GM18867 (cell line): ENCODE measurements at regions not wholly inside any gene's neighbourhood (a gene's known extent, or its start where the extent isn't known, plus 50 kb on each side); places are given as distances from the start of the nearest gene placed in this dataset.

Experiments used
- ATAC-seq: cut with Tn5 transposase; IDR thresholded peaks from one replicate; pipeline ENCODE4 v1.9.1; 2021; ENCODE audit warnings: mild to moderate bottlenecking, moderate library complexity; ENCODE audit not compliant: unreplicated experiment

- no peak for ATAC-seq
Measured at GRCh38 chr2:150601280-150602038, 114.0 kb upstream of the RND3 start.

GRCh38 chr2:150599889-150600288 is 112.4 kb upstream of the RND3 start:
- no peak for ATAC-seq

GRCh38 chr2:150598383-150598782 is 110.9 kb upstream of the RND3 start:
- ATAC-seq = no peak

GRCh38 chr2:150595803-150596470 is 108.5 kb upstream of the RND3 start:
- ATAC-seq = no peak

GRCh38 chr2:150594299-150594698 is 106.8 kb upstream of the RND3 start:
- ATAC-seq = no peak

GRCh38 chr2:150591496-150592285 is 104.2 kb upstream of the RND3 start:
- no peak for ATAC-seq

GRCh38 chr2:150589681-150590080 is 102.2 kb upstream of the RND3 start:
- ATAC-seq = peak; percentile 38

GRCh38 chr2:150588506-150588870 is 101.0 kb upstream of the RND3 start:
- ATAC-seq = no peak

GRCh38 chr2:150587547-150588505 is 100.4 kb upstream of the RND3 start:
- ATAC-seq = no peak

- ATAC-seq = no peak
Measured at GRCh38 chr2:150586858-150587257, 99.4 kb upstream of the RND3 start.

- ATAC-seq = no peak
Measured at GRCh38 chr2:150585221-150585971, 97.9 kb upstream of the RND3 start.

GRCh38 chr2:150584081-150584480 is 96.6 kb upstream of the RND3 start:
- peak; percentile 43 for ATAC-seq

GRCh38 chr2:150581717-150582472 is 94.4 kb upstream of the RND3 start:
- ATAC-seq = no peak

GRCh38 chr2:150578481-150578880 is 91.0 kb upstream of the RND3 start:
- ATAC-seq = no peak

- no peak for ATAC-seq
Measured at GRCh38 chr2:150575861-150576260, 88.4 kb upstream of the RND3 start.

GRCh38 chr2:150572961-150573395 is 85.5 kb upstream of the RND3 start:
- peak; percentile 99 for ATAC-seq

GRCh38 chr2:150572194-150572766 is 84.8 kb upstream of the RND3 start:
- no peak for ATAC-seq

GRCh38 chr2:150571121-150571520 is 83.7 kb upstream of the RND3 start:
- ATAC-seq = no peak

- ATAC-seq = no peak
Measured at GRCh38 chr2:150570712-150571111, 83.2 kb upstream of the RND3 start.
